ENCODE measurements at regions not wholly inside any gene's neighbourhood (a gene's known extent, or its start where the extent isn't known, plus 50 kb on each side); places are given as distances from the start of the nearest gene placed in this dataset.

DNA sequence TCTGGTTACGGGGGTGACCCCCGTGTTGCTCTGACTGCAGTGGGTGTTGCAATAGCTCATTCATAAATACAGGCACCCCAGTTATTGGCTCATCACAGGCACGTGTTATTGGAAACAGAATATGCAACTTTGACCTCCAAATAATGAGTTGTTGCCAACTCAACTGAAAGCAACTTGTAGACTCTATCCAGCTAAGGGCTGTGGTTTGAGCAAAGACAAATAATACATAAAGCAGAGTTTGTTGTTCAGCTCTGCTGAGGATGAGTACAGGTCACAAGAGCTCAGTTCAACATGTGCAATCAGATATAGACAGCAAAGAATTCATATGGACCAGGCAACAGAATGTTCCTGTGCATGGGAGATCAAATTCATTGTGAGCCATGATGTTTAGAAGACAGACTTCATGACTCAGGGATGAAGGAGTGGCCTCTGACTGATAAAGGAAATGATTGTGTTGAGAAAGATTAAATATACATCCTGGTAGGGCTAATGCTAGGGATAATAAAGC, 87.6 kb upstream of the LRIG1 start:
- no peak overlapping the region for H3K27ac ChIP-seq (ENCODE audit: low read depth, low read length)
- no peaks in the 10 kb centered on the region for H3K27me3 ChIP-seq (replicated peaks in 1 of 4; ENCODE audit: control insufficient read depth in 3 of 4, extremely low read depth in 1 of 4, insufficient read depth in 3 of 4, low read length in 3 of 4)
- no peaks in the 10 kb centered on the region for H3K36me3 ChIP-seq (ENCODE audit: control insufficient read depth in 2 of 4, insufficient read depth in 4 of 4, low read length in 3 of 4)
- no peak overlapping the region for H2AK5ac ChIP-seq (ENCODE audit: low read depth, low read length)
- FAIRE-seq = no peak
- no peaks in the 10 kb centered on the region for H3K79me2 ChIP-seq (ENCODE audit: control insufficient read depth in 1 of 2, insufficient read depth in 2 of 2, low read length in 2 of 2)
- peaks cover 0 to 13% (median 6%) of the 10 kb centered on the region in 4 experiments; a peak in 5 of 7 replicates for H3K4me1 ChIP-seq (replicated peaks in 1 of 4; ENCODE audit: control insufficient read depth in 3 of 4, insufficient read depth in 4 of 4, low read length in 3 of 4)
- H4K20me1 ChIP-seq (replicated peaks in 1 of 2; ENCODE audit: control insufficient read depth in 1 of 2, insufficient read depth in 2 of 2, low read length in 2 of 2) = no peaks in the 10 kb centered on the region
- H3K79me1 ChIP-seq (ENCODE audit: low read depth, low read length) = no peaks in the 10 kb centered on the region
- H2BK120ac ChIP-seq (replicated peaks; ENCODE audit: low read depth, low read length) = no peak overlapping the region
- no peaks in the 10 kb centered on the region for H3K9me3 ChIP-seq (ENCODE audit: insufficient read depth in 2 of 2, low read depth in 1 of 2, low read length in 1 of 2)
- H2AFZ ChIP-seq (ENCODE audit: low read length) = no peak overlapping the region
- no peak overlapping the region for H2BK15ac ChIP-seq (ENCODE audit: low read length)
- H3K4me2 ChIP-seq (ENCODE audit: insufficient read depth in 1 of 2, low read depth in 2 of 2, low read length in 2 of 2) = no peak overlapping the region
- H3K14ac ChIP-seq (ENCODE audit: insufficient read length) = no peak overlapping the region
- H2BK20ac ChIP-seq (ENCODE audit: low read length) = no peak overlapping the region
- no peak overlapping the region for H3K56ac ChIP-seq (replicated peaks; ENCODE audit: insufficient read length, low read depth, low read length)
- H3K23me2 ChIP-seq (ENCODE audit: low read depth, low read length) = 0 out of 2 replicates have a peak, but pooled peaks cover 2% of the 10 kb centered on the region
- no peak overlapping the region for H2BK5ac ChIP-seq (ENCODE audit: low read depth, low read length)
- no peak overlapping the region for H3K9ac ChIP-seq (replicated peaks in 1 of 4; ENCODE audit: extremely low read depth in 1 of 4, low read depth in 3 of 4, low read length in 3 of 4)
- DNase-seq (ENCODE audit: low read depth in 1 of 2, low spot score in 2 of 2) = no peak
- ChIA-PET CTCF (ENCODE audit: partially characterized antibody) (interaction anchor here (1.1 to 1.7 kb wide), 6 partner anchors 11 to 234 kb away, joined by 3 to 5 read pairs (median 3); no protein-coding TSS in a partner anchor), POLR2A (ENCODE audit: partially characterized antibody) (no interaction called here)
- no peak overlapping the region for H2BK12ac ChIP-seq (ENCODE audit: low read depth, low read length)
- no peak overlapping the region for H3K23ac ChIP-seq (ENCODE audit: insufficient read length)
- no peak overlapping the region for H4K8ac ChIP-seq (ENCODE audit: extremely low read depth, insufficient read depth, low read length)
- no peak overlapping the region for H4K91ac ChIP-seq (replicated peaks; ENCODE audit: insufficient read length, low read length)
- H3K4me3 ChIP-seq (ENCODE audit: extremely low read depth in 1 of 4, insufficient read depth in 2 of 4, low read depth in 3 of 4, low read length in 4 of 4) = no peak overlapping the region
- 74% methylated on average over 3 of the region's 3 CpGs; no CpG with 5 or more reads in 1 of the 2 experiments for WGBS, 2 experiments (ENCODE audit: extremely low coverage in 1 of 2, insufficient coverage in 1 of 2, insufficient read length in 1 of 2, insufficient replicate concordance in 2 of 2, low coverage in 1 of 2, low lambda C conversion rate in 2 of 2, missing lambda C conversion rate in 1 of 2)
- H3K4ac ChIP-seq (replicated peaks; ENCODE audit: insufficient read length, low read depth, low read length) = peak overlapping the region; percentile 71
- no peak overlapping the region for H4K5ac ChIP-seq (ENCODE audit: insufficient read length, low read depth, low read length)
- H3K18ac ChIP-seq (ENCODE audit: extremely low read depth, low read length) = no peak overlapping the region
- TF ChIP-seq HDAC6 (IDR thresholded peaks at IDR 0.05; ENCODE audit: low read depth, low read length) = no peak
- no peak for TF ChIP-seq RXRA (IDR thresholded peaks at IDR 0.05; ENCODE audit: insufficient read depth, low read depth, low read length)
- TF ChIP-seq KDM4A (IDR thresholded peaks at IDR 0.05; ENCODE audit: low read depth, low read length, severe bottlenecking) = no peak
- no peak for TF ChIP-seq TAF1 (IDR thresholded peaks at IDR 0.05; ENCODE audit: low read depth, low read length)
- no peak for TF ChIP-seq MAFK (IDR thresholded peaks at IDR 0.05; ENCODE audit: low read depth, low read length)
- no peak for TF ChIP-seq BACH1 (IDR thresholded peaks at IDR 0.05; ENCODE audit: low read length)
- no peak for TF ChIP-seq POLR2A (IDR thresholded peaks at IDR 0.05; ENCODE audit: control extremely low read depth in 1 of 2, low read depth in 2 of 2, low read length in 2 of 2)
- no peak for TF ChIP-seq RNF2 (IDR thresholded peaks at IDR 0.05; ENCODE audit: borderline replicate concordance, low read depth, low read length, missing control alignments, poor library complexity, severe bottlenecking)
- no peak for TF ChIP-seq PHF8 (conservative IDR thresholded peaks at IDR 0.05; ENCODE audit: low read depth, low read length)
- TF ChIP-seq ASH2L (IDR thresholded peaks at IDR 0.05; ENCODE audit: low read length) = no peak
- TF ChIP-seq CEBPB (IDR thresholded peaks at IDR 0.05; ENCODE audit: low read depth, low read length) = no peak
- TF ChIP-seq CHD2 (IDR thresholded peaks at IDR 0.05; ENCODE audit: low read length) = no peak
- TF ChIP-seq, protein P1, sequence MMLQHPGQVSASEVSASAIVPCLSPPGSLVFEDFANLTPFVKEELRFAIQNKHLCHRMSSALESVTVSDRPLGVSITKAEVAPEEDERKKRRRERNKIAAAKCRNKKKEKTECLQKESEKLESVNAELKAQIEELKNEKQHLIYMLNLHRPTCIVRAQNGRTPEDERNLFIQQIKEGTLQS (IDR thresholded peaks at IDR 0.05; ENCODE audit: insufficient read depth, low read depth, low read length) = no peak
- TF ChIP-seq POU5F1 (IDR thresholded peaks at IDR 0.05; ENCODE audit: low read depth, low read length) = no peak

Data from H1 (cell line).